ENCODE measurements at regions not wholly inside any gene's neighbourhood (a gene's known extent, or its start where the extent isn't known, plus 50 kb on each side); places are given as distances from the start of the nearest gene placed in this dataset.

GRCh38 chr2:52570716-52571115 lies 1196.9 kb upstream of the CHAC2 start:
- TF ChIP-seq CTCF (optimal IDR thresholded peaks at IDR 0.05 in 1 of 3, IDR thresholded peaks at IDR 0.05 in 1 of 3, conservative IDR thresholded peaks at IDR 0.05 in 1 of 3; ENCODE audit: extremely low read depth in 1 of 3, insufficient read depth in 2 of 3, low read length in 3 of 3) (no peak), EZH2 (IDR thresholded peaks at IDR 0.05; ENCODE audit: low read length) (no peak)
